H9 (cell line): ENCODE measurements at regions not wholly inside any gene's neighbourhood (a gene's known extent, or its start where the extent isn't known, plus 50 kb on each side); places are given as distances from the start of the nearest gene placed in this dataset.

Experiments
- DNase-seq: peaks from one replicate; pipeline ENCODE4 v3.0.0-alpha.2; 2017
- H2AFZ ChIP-seq: one replicate; pipeline ENCODE4 v1.6.1; 2013; ENCODE audit warnings: mild to moderate bottlenecking, low read length, control low read depth, moderate library complexity
- H2AK5ac ChIP-seq: 2 replicates; pipeline ENCODE4 v1.6.1; 2013; ENCODE audit warnings: low read length, control low read depth, mixed read lengths; ENCODE audit not compliant: insufficient read length
- H2BK120ac ChIP-seq: one replicate; pipeline ENCODE4 v1.6.1; 2013; ENCODE audit warnings: low read depth, mild to moderate bottlenecking, low read length, control low read depth, inconsistent platforms; ENCODE audit not compliant: poor library complexity, severe bottlenecking
- H2BK12ac ChIP-seq: 2 replicates; pipeline ENCODE4 v1.6.1; 2013; ENCODE audit warnings: low read length, control low read depth, mixed read lengths, low read depth; ENCODE audit not compliant: insufficient read length
- H2BK15ac ChIP-seq: 2 replicates; pipeline ENCODE4 v1.6.1; 2013; ENCODE audit warnings: low read depth, low read length, control low read depth
- H2BK20ac ChIP-seq: one replicate; pipeline ENCODE4 v1.6.1; 2013; ENCODE audit warnings: low read depth, mild to moderate bottlenecking, low read length, control low read depth, inconsistent platforms; ENCODE audit not compliant: poor library complexity, severe bottlenecking
- H2BK5ac ChIP-seq: 2 replicates; pipeline ENCODE4 v1.6.1; 2013; ENCODE audit warnings: low read length, control low read depth, mixed read lengths; ENCODE audit not compliant: insufficient read length
- H3K14ac ChIP-seq: 2 replicates; pipeline ENCODE4 v1.6.1; 2013; ENCODE audit warnings: low read length, control low read depth; ENCODE audit not compliant: insufficient read depth
- H3K18ac ChIP-seq: 2 replicates; pipeline ENCODE4 v1.6.1; 2013; ENCODE audit warnings: low read depth, mild to moderate bottlenecking, mixed read lengths, low read length, control low read depth; ENCODE audit not compliant: insufficient read length
- H3K23ac ChIP-seq: 2 replicates; pipeline ENCODE4 v1.6.1; 2013; ENCODE audit warnings: low read length, control low read depth, mixed read lengths, low read depth; ENCODE audit not compliant: insufficient read length
- H3K23me2 ChIP-seq: 2 replicates; pipeline ENCODE4 v1.6.1; 2013; ENCODE audit warnings: low read depth, mild to moderate bottlenecking, mixed read lengths, low read length, control low read depth; ENCODE audit not compliant: insufficient read length, poor library complexity, severe bottlenecking
- H3K27ac ChIP-seq: 2 replicates; pipeline ENCODE4 v1.5.1; 2013; ENCODE audit warnings: low read length, control low read depth, mixed read lengths, low read depth; ENCODE audit not compliant: insufficient read length
- H3K27me3 ChIP-seq: 2 replicates; pipeline ENCODE4 v1.6.1; 2013; ENCODE audit warnings: low read length, control low read depth, inconsistent platforms; ENCODE audit not compliant: insufficient read depth
- H3K4ac ChIP-seq: 2 replicates; pipeline ENCODE4 v1.6.1; 2013; ENCODE audit warnings: low read depth, mild to moderate bottlenecking, control low read depth, inconsistent platforms, low read length, moderate library complexity
- H3K4me1 ChIP-seq: 2 replicates; pipeline ENCODE4 v1.6.1; 2013; ENCODE audit warnings: low read length, control low read depth, inconsistent platforms; ENCODE audit not compliant: insufficient read depth
- H3K4me2 ChIP-seq: 2 replicates; pipeline ENCODE4 v1.6.1; 2013; ENCODE audit warnings: low read length, control low read depth, mixed read lengths; ENCODE audit not compliant: insufficient read length, insufficient read depth
- H3K56ac ChIP-seq: 2 replicates; pipeline ENCODE4 v1.6.1; 2013; ENCODE audit warnings: low read depth, mild to moderate bottlenecking, mixed read lengths, low read length, control low read depth; ENCODE audit not compliant: insufficient read length
- H3K79me1 ChIP-seq: 2 replicates; pipeline ENCODE4 v1.6.1; 2013; ENCODE audit warnings: low read depth, mild to moderate bottlenecking, moderate library complexity, low read length, control low read depth, inconsistent platforms; ENCODE audit not compliant: insufficient read depth, poor library complexity, severe bottlenecking
- H3K79me2 ChIP-seq: 2 replicates; pipeline ENCODE4 v1.6.1; 2013; ENCODE audit warnings: low read length, control low read depth, inconsistent platforms; ENCODE audit not compliant: insufficient read depth
- H3K9ac ChIP-seq: 2 replicates; pipeline ENCODE4 v1.6.1; 2013; ENCODE audit warnings: low read length, control low read depth, mixed read lengths; ENCODE audit not compliant: insufficient read length; ENCODE audit errors: extremely low read depth
- H3K9me3 ChIP-seq: one replicate; pipeline ENCODE4 v1.6.1; 2013; ENCODE audit warnings: low read depth, low read length, inconsistent platforms; ENCODE audit not compliant: control insufficient read depth
- H3T11ph ChIP-seq: one replicate; pipeline ENCODE4 v1.6.1; 2013; ENCODE audit warnings: mild to moderate bottlenecking, low read length, control low read depth, inconsistent platforms
- H4K20me1 ChIP-seq: one replicate; pipeline ENCODE4 v1.6.1; 2013; ENCODE audit not compliant: control insufficient read depth, insufficient read length, insufficient read depth
- H4K5ac ChIP-seq: 2 replicates; pipeline ENCODE4 v1.6.1; 2013; ENCODE audit warnings: low read depth, mild to moderate bottlenecking, mixed read lengths, low read length, control low read depth; ENCODE audit not compliant: insufficient read length
- H4K8ac ChIP-seq: replicated peaks from 2 replicates; pipeline ENCODE4 v1.6.1; 2013; ENCODE audit warnings: low read length, control low read depth, mixed read lengths, low read depth; ENCODE audit not compliant: insufficient read length
- H4K91ac ChIP-seq: 2 replicates; pipeline ENCODE4 v1.6.1; 2013; ENCODE audit warnings: low read depth, mild to moderate bottlenecking, moderate library complexity, mixed read lengths, low read length, control low read depth; ENCODE audit not compliant: insufficient read length
- H3K27ac Mint-ChIP-seq, 3 experiments: 2 replicates in 2 of 3; 3 replicates in 1 of 3; pipeline ENCODE4 v1.8.0; 2020 to 2021; ENCODE audit warnings: mixed read lengths in 3 of 3, mild to moderate bottlenecking in 1 of 3, moderate library complexity in 1 of 3
- H3K27me3 Mint-ChIP-seq: 2 replicates; pipeline ENCODE4 v1.8.0; 2021; ENCODE audit warnings: low read depth, mild to moderate bottlenecking, moderate library complexity, mixed read lengths
- H3K36me3 Mint-ChIP-seq, 3 experiments: 2 replicates in 2 of 3; 3 replicates in 1 of 3; pipeline ENCODE4 v1.8.0; 2020 to 2021; ENCODE audit warnings: low read depth in 3 of 3, mixed read lengths in 3 of 3; ENCODE audit not compliant: insufficient read depth in 1 of 3
- H3K4me1 Mint-ChIP-seq, 2 experiments: 2 replicates each; pipeline ENCODE4 v1.8.0; 2020; ENCODE audit warnings: mixed read lengths in 2 of 2
- H3K4me3 Mint-ChIP-seq, 2 experiments: 2 replicates in 1 of 2; 3 replicates in 1 of 2; pipeline ENCODE4 v1.8.0; 2020 to 2021; ENCODE audit warnings: mild to moderate bottlenecking in 2 of 2, mixed read lengths in 2 of 2, moderate library complexity in 1 of 2
- H3K9me3 Mint-ChIP-seq, 2 experiments: 2 replicates in 1 of 2; 3 replicates in 1 of 2; pipeline ENCODE4 v1.8.0; 2020; ENCODE audit warnings: mild to moderate bottlenecking in 2 of 2, mixed read lengths in 2 of 2, moderate library complexity in 1 of 2
- WGBS: extraction: QIAGEN DNeasy Blood & Tissue Kit; methylation state at CpG from one replicate; pipeline ENCODE4 v1.1.7; 2013; ENCODE audit warnings: missing lambda C conversion rate, low lambda C conversion rate, mixed read lengths; ENCODE audit not compliant: insufficient read length; ENCODE audit errors: extremely low coverage; 5-methylcytosine and 5-hydroxymethylcytosine counted together
- TF ChIP-seq, protein P1 (sequence below): fragments of 200-600 bp; sonication (generic); conservative IDR thresholded peaks from 3 replicates; pipeline ENCODE4 v1.8.0; 2021; ENCODE audit warnings: antibody characterized with exemption, mild to moderate bottlenecking

DNA sequence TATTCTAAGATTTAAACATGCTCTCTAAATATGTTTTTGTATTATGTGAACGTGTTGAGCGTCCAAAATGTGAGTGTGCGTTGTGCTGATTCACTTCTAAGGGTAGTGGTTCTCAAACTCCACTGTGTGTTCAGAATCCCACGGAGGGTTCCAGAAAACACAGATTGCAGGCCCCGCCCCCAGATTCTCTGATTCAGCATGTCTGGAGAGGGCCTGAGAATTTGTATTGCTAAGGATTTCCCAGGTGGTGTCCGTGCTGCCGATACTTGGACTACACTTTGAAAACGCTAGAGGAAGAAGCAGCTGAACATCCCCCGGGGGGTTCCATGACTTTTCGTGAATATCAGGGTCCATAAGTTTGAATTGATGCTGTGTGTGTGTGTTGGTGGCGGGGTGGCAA is 1043.2 kb upstream of the WWC1 start:
- no CpG with 5 or more reads among the region's 11 CpGs for WGBS
- Histone ChIP-seq H4K8ac (no peak overlapping the region), H3K4ac (no peak overlapping the region), H3K23ac (no peak overlapping the region), H3K9me3 (no peaks in the 10 kb centered on the region), H2BK120ac (no peak overlapping the region), H3K23me2 (no peaks in the 10 kb centered on the region), H4K91ac (no peak overlapping the region), H2AK5ac (no peak overlapping the region), H3K18ac (no peak overlapping the region), H2BK12ac (no peak overlapping the region), H2AFZ (no peak overlapping the region), H3K79me2 (no peaks in the 10 kb centered on the region), H3K79me1 (no peaks in the 10 kb centered on the region), H3K4me2 (no peak overlapping the region), H3K14ac (no peak overlapping the region), H3K27me3 (no peaks in the 10 kb centered on the region), H3K56ac (no peak overlapping the region), H2BK20ac (no peak overlapping the region), H2BK5ac (no peak overlapping the region), H4K5ac (no peak overlapping the region), H3K4me1 (no peaks in the 10 kb centered on the region; the same call in 1 of the 2 replicates), H4K20me1 (no peaks in the 10 kb centered on the region), H3K9ac (no peak overlapping the region), H3K27ac (no peak overlapping the region), H2BK15ac (no peak overlapping the region), H3T11ph (no peak overlapping the region)
- no peaks in the 10 kb centered on the region for H3K27me3 Mint-ChIP-seq
- H3K27ac Mint-ChIP-seq, result no peak overlapping the region
- H3K36me3 Mint-ChIP-seq, result no peaks in the 10 kb centered on the region
- DNase-seq, result no peak
- H3K4me3 Mint-ChIP-seq, result no peak overlapping the region
- no peaks in the 10 kb centered on the region for H3K9me3 Mint-ChIP-seq
- peaks cover 5 to 9% of the 10 kb centered on the region in 2 experiments; a peak in 3 of 4 replicates for H3K4me1 Mint-ChIP-seq
- TF ChIP-seq, protein P1, sequence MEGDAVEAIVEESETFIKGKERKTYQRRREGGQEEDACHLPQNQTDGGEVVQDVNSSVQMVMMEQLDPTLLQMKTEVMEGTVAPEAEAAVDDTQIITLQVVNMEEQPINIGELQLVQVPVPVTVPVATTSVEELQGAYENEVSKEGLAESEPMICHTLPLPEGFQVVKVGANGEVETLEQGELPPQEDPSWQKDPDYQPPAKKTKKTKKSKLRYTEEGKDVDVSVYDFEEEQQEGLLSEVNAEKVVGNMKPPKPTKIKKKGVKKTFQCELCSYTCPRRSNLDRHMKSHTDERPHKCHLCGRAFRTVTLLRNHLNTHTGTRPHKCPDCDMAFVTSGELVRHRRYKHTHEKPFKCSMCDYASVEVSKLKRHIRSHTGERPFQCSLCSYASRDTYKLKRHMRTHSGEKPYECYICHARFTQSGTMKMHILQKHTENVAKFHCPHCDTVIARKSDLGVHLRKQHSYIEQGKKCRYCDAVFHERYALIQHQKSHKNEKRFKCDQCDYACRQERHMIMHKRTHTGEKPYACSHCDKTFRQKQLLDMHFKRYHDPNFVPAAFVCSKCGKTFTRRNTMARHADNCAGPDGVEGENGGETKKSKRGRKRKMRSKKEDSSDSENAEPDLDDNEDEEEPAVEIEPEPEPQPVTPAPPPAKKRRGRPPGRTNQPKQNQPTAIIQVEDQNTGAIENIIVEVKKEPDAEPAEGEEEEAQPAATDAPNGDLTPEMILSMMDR, result no peak
